HL-60 (cell line): ENCODE measurements at regions not wholly inside any gene's neighbourhood (a gene's known extent, or its start where the extent isn't known, plus 50 kb on each side); places are given as distances from the start of the nearest gene placed in this dataset.
"Not testable (repeated sequence)": the region's sequence is repeated elsewhere in the genome, so short reads cannot be mapped to it uniquely, and the experiment has no call there.

Experiments
- DNase-seq, 2 experiments: peaks; one replicate each; pipeline ENCODE4 v3.0.0-alpha.2; 2010 to 2020; ENCODE audit warnings: low read depth in 1 of 2, low spot score in 1 of 2
- H3K27ac ChIP-seq: fragments of 250-450 bp; sonication (Bioruptor Pico); replicated peaks from 2 replicates; pipeline ENCODE4 v1.5.1; 2020; ENCODE audit warnings: mild to moderate bottlenecking, moderate library complexity
- H3K27me3 ChIP-seq: fragments of 250-450 bp; sonication (Bioruptor Pico); 2 replicates; pipeline ENCODE4 v1.5.1; 2021; ENCODE audit warnings: mild to moderate bottlenecking, moderate library complexity; ENCODE audit not compliant: insufficient read depth, poor library complexity, severe bottlenecking
- H3K4me3 ChIP-seq: replicated peaks from 2 replicates; pipeline ENCODE4 v1.5.1; 2011; ENCODE audit warnings: mild to moderate bottlenecking, control low read depth, low read length; ENCODE audit not compliant: insufficient read depth
- GABPA ChIP-seq: IDR thresholded peaks from 2 replicates; pipeline ENCODE4 v1.6.1; 2012; ENCODE audit warnings: low read depth
- POLR2AphosphoS5 ChIP-seq: IDR thresholded peaks from 2 replicates; pipeline ENCODE4 v1.6.1; 2012; ENCODE audit warnings: low read depth
- SPI1 ChIP-seq: IDR thresholded peaks from 2 replicates; pipeline ENCODE4 v1.6.1; 2012; ENCODE audit warnings: low read depth, mild to moderate bottlenecking, borderline replicate concordance
- TF ChIP-seq, protein P1 (sequence below): IDR thresholded peaks from 2 replicates; pipeline ENCODE4 v1.6.1; 2012; ENCODE audit warnings: low read depth; ENCODE audit not compliant: insufficient replicate concordance
- TF ChIP-seq, protein P2 (sequence below): IDR thresholded peaks from one replicate; pipeline ENCODE4 v1.5.1; 2011; ENCODE audit warnings: low read length, control low read depth, inconsistent platforms; ENCODE audit not compliant: insufficient read depth

DNA sequence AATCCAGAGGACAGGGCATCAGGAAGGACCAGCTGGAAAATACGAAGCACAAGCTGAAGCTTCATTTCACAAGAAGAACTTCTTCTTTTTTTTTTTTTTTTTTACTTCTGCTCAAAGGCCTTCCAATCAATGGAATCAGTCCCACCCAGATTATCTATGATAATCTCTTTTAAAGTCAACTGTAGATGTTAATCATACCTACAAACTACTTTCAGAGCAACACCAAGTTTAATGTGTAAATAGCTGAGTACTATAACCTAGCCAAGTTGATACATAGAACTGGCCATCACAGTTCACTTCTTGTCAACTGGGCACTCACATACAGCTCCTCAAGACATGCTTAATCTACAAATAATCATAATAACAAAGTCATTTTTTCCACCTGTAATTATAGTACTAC lies 1645.9 kb upstream of the CELF4 start:
- Histone ChIP-seq H3K27ac (no peak overlapping the region), H3K4me3 (no peak overlapping the region), H3K27me3 (no peaks in the 10 kb centered on the region)
- TF ChIP-seq, protein P1, sequence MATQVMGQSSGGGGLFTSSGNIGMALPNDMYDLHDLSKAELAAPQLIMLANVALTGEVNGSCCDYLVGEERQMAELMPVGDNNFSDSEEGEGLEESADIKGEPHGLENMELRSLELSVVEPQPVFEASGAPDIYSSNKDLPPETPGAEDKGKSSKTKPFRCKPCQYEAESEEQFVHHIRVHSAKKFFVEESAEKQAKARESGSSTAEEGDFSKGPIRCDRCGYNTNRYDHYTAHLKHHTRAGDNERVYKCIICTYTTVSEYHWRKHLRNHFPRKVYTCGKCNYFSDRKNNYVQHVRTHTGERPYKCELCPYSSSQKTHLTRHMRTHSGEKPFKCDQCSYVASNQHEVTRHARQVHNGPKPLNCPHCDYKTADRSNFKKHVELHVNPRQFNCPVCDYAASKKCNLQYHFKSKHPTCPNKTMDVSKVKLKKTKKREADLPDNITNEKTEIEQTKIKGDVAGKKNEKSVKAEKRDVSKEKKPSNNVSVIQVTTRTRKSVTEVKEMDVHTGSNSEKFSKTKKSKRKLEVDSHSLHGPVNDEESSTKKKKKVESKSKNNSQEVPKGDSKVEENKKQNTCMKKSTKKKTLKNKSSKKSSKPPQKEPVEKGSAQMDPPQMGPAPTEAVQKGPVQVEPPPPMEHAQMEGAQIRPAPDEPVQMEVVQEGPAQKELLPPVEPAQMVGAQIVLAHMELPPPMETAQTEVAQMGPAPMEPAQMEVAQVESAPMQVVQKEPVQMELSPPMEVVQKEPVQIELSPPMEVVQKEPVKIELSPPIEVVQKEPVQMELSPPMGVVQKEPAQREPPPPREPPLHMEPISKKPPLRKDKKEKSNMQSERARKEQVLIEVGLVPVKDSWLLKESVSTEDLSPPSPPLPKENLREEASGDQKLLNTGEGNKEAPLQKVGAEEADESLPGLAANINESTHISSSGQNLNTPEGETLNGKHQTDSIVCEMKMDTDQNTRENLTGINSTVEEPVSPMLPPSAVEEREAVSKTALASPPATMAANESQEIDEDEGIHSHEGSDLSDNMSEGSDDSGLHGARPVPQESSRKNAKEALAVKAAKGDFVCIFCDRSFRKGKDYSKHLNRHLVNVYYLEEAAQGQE, result no peak
- TF ChIP-seq, protein P2, sequence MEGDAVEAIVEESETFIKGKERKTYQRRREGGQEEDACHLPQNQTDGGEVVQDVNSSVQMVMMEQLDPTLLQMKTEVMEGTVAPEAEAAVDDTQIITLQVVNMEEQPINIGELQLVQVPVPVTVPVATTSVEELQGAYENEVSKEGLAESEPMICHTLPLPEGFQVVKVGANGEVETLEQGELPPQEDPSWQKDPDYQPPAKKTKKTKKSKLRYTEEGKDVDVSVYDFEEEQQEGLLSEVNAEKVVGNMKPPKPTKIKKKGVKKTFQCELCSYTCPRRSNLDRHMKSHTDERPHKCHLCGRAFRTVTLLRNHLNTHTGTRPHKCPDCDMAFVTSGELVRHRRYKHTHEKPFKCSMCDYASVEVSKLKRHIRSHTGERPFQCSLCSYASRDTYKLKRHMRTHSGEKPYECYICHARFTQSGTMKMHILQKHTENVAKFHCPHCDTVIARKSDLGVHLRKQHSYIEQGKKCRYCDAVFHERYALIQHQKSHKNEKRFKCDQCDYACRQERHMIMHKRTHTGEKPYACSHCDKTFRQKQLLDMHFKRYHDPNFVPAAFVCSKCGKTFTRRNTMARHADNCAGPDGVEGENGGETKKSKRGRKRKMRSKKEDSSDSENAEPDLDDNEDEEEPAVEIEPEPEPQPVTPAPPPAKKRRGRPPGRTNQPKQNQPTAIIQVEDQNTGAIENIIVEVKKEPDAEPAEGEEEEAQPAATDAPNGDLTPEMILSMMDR, result no peak
- TF ChIP-seq SPI1 (no peak), POLR2AphosphoS5 (no peak), GABPA (no peak)
- no peak for DNase-seq

DNA sequence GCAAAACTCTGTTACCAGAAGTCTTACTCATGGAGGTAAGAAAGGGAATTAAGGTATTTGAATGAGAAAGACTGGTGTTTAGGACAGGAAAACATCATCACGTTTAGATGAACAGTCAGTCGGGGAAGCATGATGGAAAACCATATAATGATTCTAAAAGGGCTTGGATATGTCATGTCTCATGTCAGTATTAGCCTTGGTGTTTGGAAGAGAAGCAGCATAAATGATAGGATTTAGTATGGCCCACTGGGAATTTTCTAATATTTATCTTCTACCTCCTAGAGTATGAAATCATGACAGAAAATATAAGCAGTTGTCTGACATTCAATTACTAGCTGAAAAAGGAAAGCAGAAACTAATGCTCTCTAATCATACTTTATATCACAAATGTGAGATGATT lies 1643.6 kb upstream of the CELF4 start:
- H3K4me3 ChIP-seq, result no peak overlapping the region
- no peak for TF ChIP-seq POLR2AphosphoS5
- DNase-seq, result no peak
- no peaks in the 10 kb centered on the region for H3K27me3 ChIP-seq
- no peak overlapping the region for H3K27ac ChIP-seq

DNA sequence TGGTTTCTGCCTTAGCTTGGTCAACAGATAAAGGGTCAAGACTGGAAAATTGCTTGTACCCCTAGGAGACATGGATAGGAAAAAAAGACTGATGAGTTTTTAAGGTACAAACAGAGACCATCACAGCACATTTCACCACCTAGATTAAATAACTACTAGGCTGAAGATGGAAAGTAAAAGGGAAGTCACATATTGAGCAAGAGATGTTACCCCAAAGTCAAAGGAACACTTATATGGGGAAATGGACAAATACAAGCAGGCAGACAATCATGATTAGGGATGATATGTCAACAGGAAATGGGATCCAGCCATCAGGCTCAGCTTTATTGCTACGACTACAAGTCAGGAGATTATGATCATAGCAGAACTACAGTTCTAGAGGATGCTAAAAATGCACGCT lies 1643.1 kb upstream of the CELF4 start:
- Histone ChIP-seq H3K4me3 (no peak overlapping the region), H3K27ac (no peak overlapping the region), H3K27me3 (no peaks in the 10 kb centered on the region)
- DNase-seq, result no peak
- TF ChIP-seq, protein P1, result no peak
- TF ChIP-seq SPI1, result peak; percentile 64; the same call in 1 of the 2 replicates

DNA sequence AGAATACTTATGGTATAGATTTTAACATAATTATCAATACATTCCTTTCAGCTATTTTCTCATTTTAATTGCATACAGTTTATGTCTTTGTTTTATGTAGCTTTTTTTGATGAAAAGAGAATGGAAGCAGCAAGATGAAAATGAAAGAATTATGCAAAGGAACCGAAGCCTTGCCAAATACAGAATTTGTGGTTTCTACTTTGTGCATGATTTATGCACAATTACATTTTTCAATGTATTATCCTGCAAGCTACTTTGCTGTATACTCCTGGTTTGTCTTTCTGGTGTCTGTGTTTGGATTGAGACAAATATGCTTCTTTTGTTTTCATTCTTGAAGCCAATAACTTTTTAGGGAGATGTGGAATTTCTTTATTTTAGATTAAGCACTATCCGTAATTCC lies 1642.6 kb upstream of the CELF4 start:
- no peak for TF ChIP-seq POLR2AphosphoS5
- no peak overlapping the region for H3K4me3 ChIP-seq
- DNase-seq, result no peak
- no peak overlapping the region for H3K27ac ChIP-seq
- no peaks in the 10 kb centered on the region for H3K27me3 ChIP-seq

DNA sequence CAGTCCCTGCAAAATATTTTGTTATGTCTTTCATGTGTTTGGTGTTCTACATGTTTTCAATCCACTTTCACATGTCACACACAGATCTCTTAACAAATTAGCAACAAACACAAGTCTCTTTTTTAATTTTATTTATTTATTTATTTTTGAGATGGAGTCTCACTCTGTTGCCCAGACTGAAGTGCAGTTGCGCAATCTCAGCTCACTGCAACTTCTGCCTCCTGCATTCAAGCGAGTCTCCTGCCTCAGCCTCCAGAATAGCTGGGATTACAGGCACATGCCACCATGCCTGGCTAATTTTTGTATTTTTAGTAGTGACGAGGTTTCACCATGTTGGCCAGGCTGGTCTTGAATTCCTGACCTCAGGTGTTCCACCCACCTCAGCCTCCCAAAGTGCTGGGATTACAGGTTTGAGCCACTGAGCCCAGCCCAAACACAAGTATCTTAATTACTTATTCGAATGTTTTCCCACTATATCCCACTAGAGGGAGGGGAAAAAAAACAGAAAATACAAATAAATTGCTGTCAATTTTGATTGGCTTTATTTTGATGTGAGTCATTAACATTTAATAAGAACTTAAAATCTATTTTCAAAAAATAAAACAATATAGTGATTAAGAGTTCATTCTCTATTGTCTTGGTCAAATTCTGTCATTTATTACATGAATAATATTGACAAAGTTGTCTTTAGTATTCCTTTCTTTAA lies 1641.0 kb upstream of the CELF4 start:
- not testable (repeated sequence) for H3K4me3 ChIP-seq, H3K27me3 ChIP-seq, DNase-seq, H3K27ac ChIP-seq

DNA sequence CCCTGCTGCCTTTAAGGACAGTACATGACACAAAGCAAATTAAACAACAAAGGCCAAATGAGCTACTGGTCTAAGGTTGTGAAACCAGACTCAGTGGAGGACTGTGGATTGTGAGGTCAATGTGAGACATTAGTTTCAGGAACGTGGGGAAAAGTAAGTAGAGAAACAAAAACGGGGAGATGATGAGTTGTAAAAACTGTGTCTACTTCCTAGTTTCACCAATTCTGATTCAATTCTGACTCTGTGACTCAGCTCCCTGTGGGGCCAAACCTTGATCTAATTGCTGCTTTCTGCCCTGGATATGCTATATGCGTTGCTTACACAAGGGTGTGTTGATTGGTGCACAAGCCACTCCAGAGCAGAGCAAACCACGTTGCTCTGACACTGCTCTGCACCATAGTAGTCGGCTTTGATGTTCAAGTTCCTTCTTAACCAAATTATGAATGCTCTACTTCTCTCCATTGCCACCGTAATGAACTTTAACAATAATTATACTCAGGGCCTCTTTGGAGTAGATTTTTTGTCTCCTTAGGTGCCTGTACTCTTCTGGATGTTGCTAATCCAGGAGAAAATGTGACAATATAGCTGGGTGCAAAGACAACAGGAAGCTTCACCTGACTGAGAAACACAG lies 1640.1 kb upstream of the CELF4 start:
- no peak for DNase-seq
- Histone ChIP-seq H3K4me3 (no peak overlapping the region), H3K27me3 (no peaks in the 10 kb centered on the region), H3K27ac (no peak overlapping the region)
- TF ChIP-seq POLR2AphosphoS5 (no peak), GABPA (no peak), SPI1 (no peak)
- TF ChIP-seq, protein P2, result no peak
- TF ChIP-seq, protein P1, result no peak
